Liver (tissue), 8 donors: ENCODE measurements at regions not wholly inside any gene's neighbourhood (a gene's known extent, or its start where the extent isn't known, plus 50 kb on each side); places are given as distances from the start of the nearest gene placed in this dataset.
"Not testable (repeated sequence)": the region's sequence is repeated elsewhere in the genome, so short reads cannot be mapped to it uniquely, and the experiment has no call there.

Source experiments
- DNase-seq: peaks from one replicate; pipeline ENCODE4 v3.0.0-alpha.2; 2017; ENCODE audit warnings: low spot score
- H3K27ac ChIP-seq, 2 donors: one replicate each; pipeline ENCODE4 v1.7.0; 2013; ENCODE audit warnings: inconsistent platforms in 2 of 2, low read length in 2 of 2, control low read depth in 1 of 2, low read depth in 1 of 2, mild to moderate bottlenecking in 1 of 2
- H3K27me3 ChIP-seq, 4 donors: one replicate each; pipeline versions ENCODE4 v1.6.1 to v1.7.0; 2013; ENCODE audit warnings: low read length in 3 of 4, inconsistent platforms in 1 of 4, mild to moderate bottlenecking in 1 of 4, moderate library complexity in 1 of 4; ENCODE audit not compliant: control insufficient read depth in 4 of 4, insufficient read depth in 4 of 4
- H3K36me3 ChIP-seq, 4 donors: one replicate each; pipeline versions ENCODE4 v1.6.1 to v1.7.0; 2013; ENCODE audit warnings: low read length in 3 of 4, mild to moderate bottlenecking in 3 of 4, low read depth in 1 of 4, moderate library complexity in 1 of 4; ENCODE audit not compliant: control insufficient read depth in 4 of 4, insufficient read depth in 3 of 4
- H3K4me1 ChIP-seq, 4 donors: one replicate each; pipeline versions ENCODE4 v1.6.1 to v1.7.0; 2013; ENCODE audit warnings: low read length in 3 of 4, mild to moderate bottlenecking in 3 of 4, moderate library complexity in 1 of 4; ENCODE audit not compliant: control insufficient read depth in 4 of 4, insufficient read depth in 4 of 4
- H3K4me3 ChIP-seq, 3 donors: one replicate each; pipeline versions ENCODE4 v1.6.1 to v1.7.0; 2013; ENCODE audit warnings: low read length in 3 of 3, control low read depth in 1 of 3, low read depth in 1 of 3, mild to moderate bottlenecking in 1 of 3
- H3K9ac ChIP-seq, 2 donors: one replicate each; pipeline ENCODE4 v1.7.0; 2013; ENCODE audit warnings: low read length in 2 of 2, mild to moderate bottlenecking in 2 of 2, moderate library complexity in 2 of 2, control low read depth in 1 of 2, low read depth in 1 of 2
- H3K9me3 ChIP-seq, 4 donors: one replicate each; pipeline versions ENCODE4 v1.6.1 to v1.7.0; 2013; ENCODE audit warnings: low read length in 3 of 4; ENCODE audit not compliant: control insufficient read depth in 4 of 4
- CTCF ChIP-seq: fragments of 150-350 bp; IDR thresholded peaks from 2 replicates; pipeline ENCODE4 v1.5.1; 2017; ENCODE audit warnings: improper control_type of control experiment, low read depth, low read length; ENCODE audit not compliant: missing input control
- EGR1 ChIP-seq, 2 donors: IDR thresholded peaks; 2 replicates each; pipeline ENCODE4 v1.6.1; 2016 to 2018; ENCODE audit warnings: antibody characterized with exemption in 2 of 2, low read depth in 2 of 2
- FOXA1 ChIP-seq: IDR thresholded peaks from 2 replicates; pipeline ENCODE4 v1.6.1; 2016; ENCODE audit warnings: antibody characterized with exemption
- FOXA2 ChIP-seq: IDR thresholded peaks from 2 replicates; pipeline ENCODE4 v1.6.1; 2016; ENCODE audit warnings: antibody characterized with exemption
- GABPA ChIP-seq, 2 donors: IDR thresholded peaks in 1 of 2; conservative IDR thresholded peaks in 1 of 2; 2 replicates each; pipeline ENCODE4 v1.6.1; 2016; ENCODE audit warnings: antibody characterized with exemption in 2 of 2, mild to moderate bottlenecking in 1 of 2, moderate library complexity in 1 of 2
- HNF4A ChIP-seq, 2 donors: conservative IDR thresholded peaks; 2 replicates each; pipeline ENCODE4 v1.6.1; 2016; ENCODE audit warnings: antibody characterized with exemption in 2 of 2, mild to moderate bottlenecking in 2 of 2
- MAX ChIP-seq: IDR thresholded peaks from 2 replicates; pipeline ENCODE4 v1.6.1; 2016; ENCODE audit warnings: antibody characterized with exemption
- NR2F2 ChIP-seq: IDR thresholded peaks from 2 replicates; pipeline ENCODE4 v1.6.1; 2016; ENCODE audit warnings: antibody characterized with exemption
- RAD21 ChIP-seq, 2 donors: IDR thresholded peaks; 2 replicates each; pipeline ENCODE4 v1.6.1; 2016; ENCODE audit warnings: antibody characterized with exemption in 2 of 2, mild to moderate bottlenecking in 2 of 2
- REST ChIP-seq: IDR thresholded peaks from 2 replicates; pipeline ENCODE4 v1.6.1; 2016; ENCODE audit warnings: antibody characterized with exemption, mild to moderate bottlenecking
- RXRA ChIP-seq, 2 donors: IDR thresholded peaks; 2 replicates each; pipeline ENCODE4 v1.6.1; 2017 to 2018; ENCODE audit warnings: antibody characterized with exemption in 2 of 2, mild to moderate bottlenecking in 1 of 2
- SP1 ChIP-seq: IDR thresholded peaks from 2 replicates; pipeline ENCODE4 v1.6.1; 2018; ENCODE audit warnings: antibody characterized with exemption, mild to moderate bottlenecking
- TAF1 ChIP-seq: conservative IDR thresholded peaks from 2 replicates; pipeline ENCODE4 v1.6.1; 2016; ENCODE audit warnings: antibody characterized with exemption, mild to moderate bottlenecking
- YY1 ChIP-seq: IDR thresholded peaks from 2 replicates; pipeline ENCODE4 v1.6.1; 2016; ENCODE audit warnings: antibody characterized with exemption, mild to moderate bottlenecking
- WGBS: extraction: QIAGEN DNeasy Blood & Tissue Kit; methylation state at CpG from one replicate; pipeline ENCODE4 v1.1.7; 2013; 5-methylcytosine and 5-hydroxymethylcytosine counted together
- donor health status: healthy.
- donor health status: healthy.
- donor health status: healthy.
- donor health status: healthy.
- donor health status: healthy.

- Histone ChIP-seq H3K4me1 (no peaks in the 10 kb centered on the region), H3K9ac (no peak overlapping the region), H3K36me3 (no peaks in the 10 kb centered on the region), H3K27ac (no peak overlapping the region), H3K4me3 (no peak overlapping the region), H3K9me3 (peaks cover 0 to under 1% (median 0%) of the 10 kb centered on the region in 4 donors), H3K27me3 (no peaks in the 10 kb centered on the region)
- no peak for DNase-seq
- 59% methylated on average over 3 of the region's 3 CpGs for WGBS
- TF ChIP-seq GABPA (IDR thresholded peaks at IDR 0.05 in 1 of 2, conservative IDR thresholded peaks at IDR 0.05 in 1 of 2) (no peak), SP1 (no peak), YY1 (no peak), HNF4A (conservative IDR thresholded peaks at IDR 0.05) (no peak), MAX (no peak), FOXA2 (no peak), RXRA (IDR thresholded peaks at IDR 0.05) (no peak), FOXA1 (no peak), REST (no peak)
Measured at GRCh38 chrX:14344172-14344940, 185.0 kb upstream of the GLRA2 start.

GRCh38 chrX:14309431-14309830, 219.9 kb upstream of the GLRA2 start:
- H3K27ac ChIP-seq, result no peak overlapping the region
- no peaks in the 10 kb centered on the region for H3K9me3 ChIP-seq
- H3K4me3 ChIP-seq, result no peak overlapping the region
- TF ChIP-seq FOXA2 (no peak), REST (no peak), NR2F2 (no peak), TAF1 (no peak), RAD21 (IDR thresholded peaks at IDR 0.05) (no peak), CTCF (no peak), EGR1 (IDR thresholded peaks at IDR 0.05; ENCODE audit: low read depth in 2 of 2) (no peak), MAX (no peak)
- WGBS, result 70% methylated on average over 1 of the region's 1 CpG
- no peaks in the 10 kb centered on the region for H3K27me3 ChIP-seq
- H3K4me1 ChIP-seq, result no peaks in the 10 kb centered on the region
- H3K36me3 ChIP-seq, result no peaks in the 10 kb centered on the region
- H3K9ac ChIP-seq, result no peak overlapping the region
- no peak for DNase-seq

GRCh38 chrX:14308976-14309375, 220.4 kb upstream of the GLRA2 start:
- not testable (repeated sequence) for H3K27me3 ChIP-seq, H3K27ac ChIP-seq, H3K9ac ChIP-seq, H3K4me3 ChIP-seq, H3K36me3 ChIP-seq, H3K4me1 ChIP-seq, DNase-seq, H3K9me3 ChIP-seq
- WGBS, result 58% methylated on average over 3 of the region's 3 CpGs
